ENCODE measurements at regions not wholly inside any gene's neighbourhood (a gene's known extent, or its start where the extent isn't known, plus 50 kb on each side); places are given as distances from the start of the nearest gene placed in this dataset.

- Histone ChIP-seq H3K9ac (ENCODE audit: insufficient read depth, low read depth, low read length) (no peak overlapping the region), H3K36me3 (replicated peaks in 1 of 2; ENCODE audit: control insufficient read depth in 1 of 2, insufficient read depth in 2 of 2, low read length in 2 of 2) (no peaks in the 10 kb centered on the region), H3K27me3 (ENCODE audit: control insufficient read depth in 1 of 2, insufficient read depth in 2 of 2, low read length in 2 of 2) (no peaks in the 10 kb centered on the region), H2AFZ (ENCODE audit: low read length) (no peak overlapping the region), H3K9me3 (ENCODE audit: low read length) (no peaks in the 10 kb centered on the region), H3K4me3 (replicated peaks in 1 of 3; ENCODE audit: insufficient read depth in 1 of 3, low read depth in 2 of 3, low read length in 3 of 3) (no peak overlapping the region), H4K20me1 (ENCODE audit: insufficient read depth, low read length) (no peaks in the 10 kb centered on the region), H3K4me1 (ENCODE audit: insufficient read depth, low read length) (no peaks in the 10 kb centered on the region), H3K4me2 (ENCODE audit: low read depth, low read length) (no peak overlapping the region), H3K79me2 (ENCODE audit: insufficient read depth, low read length) (no peaks in the 10 kb centered on the region), H3K27ac (ENCODE audit: extremely low read length, insufficient read depth, low read length) (no peak overlapping the region)
- no peak for DNase-seq (ENCODE audit: low spot score)
- ATAC-seq = no peak
- FAIRE-seq = no peak
- in situ Hi-C loops (cut with HindIII; ENCODE audit: extremely low pct_ligation_motif_present, low pct_unique_long_range_greater_than_20kb) = no loop called here
- TF ChIP-seq HINFP (CRISPR knock-in tag; IDR thresholded peaks at IDR 0.05; ENCODE audit: low read depth) (no peak), SRSF9 (IDR thresholded peaks at IDR 0.05; ENCODE audit: borderline replicate concordance, insufficient read depth, low read depth, low read length, poor library complexity, severe bottlenecking) (no peak), ZMAT3 (CRISPR knock-in tag; conservative IDR thresholded peaks at IDR 0.05) (no peak), ZNF746 (CRISPR knock-in tag; IDR thresholded peaks at IDR 0.05) (no peak), GLI4 (CRISPR knock-in tag; IDR thresholded peaks at IDR 0.05; ENCODE audit: borderline replicate concordance) (no peak), RCOR2 (CRISPR knock-in tag; IDR thresholded peaks at IDR 0.05) (no peak), TGIF2 (CRISPR knock-in tag; IDR thresholded peaks at IDR 0.05) (no peak)
- ChIA-PET CTCF (ENCODE audit: low intra/inter-chr PET ratio, low total read pairs) (no interaction called here), POLR2A (no interaction called here)
- intact Hi-C loops (cut with micrococcal nuclease; ENCODE audit: unreplicated experiment) = no loop called here
- BruUV-seq (replicated peaks) = no TSS peak
Observed at GRCh38 chr6:23647045-23647444, 479.0 kb upstream of the NRSN1 start.

GRCh38 chr6:23650676-23651075, 475.3 kb upstream of the NRSN1 start:
- ATAC-seq = no peak
- TF ChIP-seq ZFP36 (IDR thresholded peaks at IDR 0.05; ENCODE audit: borderline replicate concordance, low read depth, low read length, partially characterized antibody) (no peak), BRF2 (CRISPR knock-in tag; IDR thresholded peaks at IDR 0.05) (no peak)
- no peaks in the 10 kb centered on the region for H3K27me3 ChIP-seq (ENCODE audit: control insufficient read depth in 1 of 2, insufficient read depth in 2 of 2, low read length in 2 of 2)
- ChIA-PET POLR2A (no interaction called here), CTCF (ENCODE audit: low intra/inter-chr PET ratio, low total read pairs) (no interaction called here)
- H2AFZ ChIP-seq (ENCODE audit: low read length) = no peak overlapping the region
- no TSS peak for BruUV-seq (replicated peaks)
- H3K4me2 ChIP-seq (ENCODE audit: low read depth, low read length) = no peak overlapping the region
- in situ Hi-C loops (cut with HindIII; ENCODE audit: extremely low pct_ligation_motif_present, low pct_unique_long_range_greater_than_20kb) = no loop called here
- peaks cover 4% of the 10 kb centered on the region; the same call in 1 of the 2 replicates for H3K4me1 ChIP-seq (ENCODE audit: insufficient read depth, low read length)
- FAIRE-seq = no peak
- 0% methylated on average over 4 of the region's 5 CpGs for WGBS (ENCODE audit: low lambda C conversion rate)
- H4K20me1 ChIP-seq (ENCODE audit: insufficient read depth, low read length) = no peaks in the 10 kb centered on the region
- no peaks in the 10 kb centered on the region for H3K9me3 ChIP-seq (ENCODE audit: low read length)
- no peak overlapping the region for H3K4me3 ChIP-seq (replicated peaks in 1 of 3; ENCODE audit: insufficient read depth in 1 of 3, low read depth in 2 of 3, low read length in 3 of 3)
- no peak for DNase-seq (ENCODE audit: low spot score)
- H3K79me2 ChIP-seq (ENCODE audit: insufficient read depth, low read length) = no peaks in the 10 kb centered on the region
- H3K27ac ChIP-seq (ENCODE audit: extremely low read length, insufficient read depth, low read length) = no peak overlapping the region
- no peaks in the 10 kb centered on the region for H3K36me3 ChIP-seq (replicated peaks in 1 of 2; ENCODE audit: control insufficient read depth in 1 of 2, insufficient read depth in 2 of 2, low read length in 2 of 2)
- intact Hi-C loops (cut with micrococcal nuclease; ENCODE audit: unreplicated experiment) = no loop called here
- H3K9ac ChIP-seq (ENCODE audit: insufficient read depth, low read depth, low read length) = no peak overlapping the region

Data from HepG2 (cell line).